Neural cell (in vitro differentiated cells): ENCODE measurements at regions not wholly inside any gene's neighbourhood (a gene's known extent, or its start where the extent isn't known, plus 50 kb on each side); places are given as distances from the start of the nearest gene placed in this dataset.

ENCODE experiments used
- H2AFZ ChIP-seq: fragments of 200-600, 300-800 bp; sonication (generic), shearing (Covaris generic); 2 replicates; pipeline ENCODE4 v1.6.0; 2014; ENCODE audit warnings: low read depth, mild to moderate bottlenecking, antibody characterized with exemption, low read length, moderate library complexity
- H3F3A ChIP-seq: fragments of 200-600 bp; shearing (Covaris generic); 2 replicates; pipeline ENCODE4 v1.6.1; 2016; ENCODE audit warnings: mild to moderate bottlenecking, moderate library complexity, mixed read lengths, antibody characterized with exemption, low read length; ENCODE audit not compliant: insufficient read depth, poor library complexity, severe bottlenecking
- H3K27ac ChIP-seq: fragments of 200-600, 300-800 bp; sonication (generic), shearing (Covaris generic); 2 replicates; pipeline ENCODE4 v1.5.1; 2014; ENCODE audit warnings: mild to moderate bottlenecking, low read length, moderate library complexity
- H3K27me3 ChIP-seq: fragments of 300-800, 200-600 bp; sonication (generic), shearing (Covaris generic); 2 replicates; pipeline ENCODE4 v1.6.0; 2014; ENCODE audit warnings: mild to moderate bottlenecking, low read depth, low read length, moderate library complexity; ENCODE audit not compliant: insufficient read depth
- H3K36me3 ChIP-seq: fragments of 300-800, 200-600 bp; sonication (generic), shearing (Covaris generic); 2 replicates; pipeline ENCODE4 v1.5.1; 2014; ENCODE audit warnings: mild to moderate bottlenecking, antibody characterized with exemption, low read length, moderate library complexity; ENCODE audit not compliant: insufficient read depth
- H3K4me2 ChIP-seq: fragments of 300-800, 200-600 bp; sonication (generic), shearing (Covaris generic); 2 replicates; pipeline ENCODE4 v1.6.0; 2014; ENCODE audit warnings: mild to moderate bottlenecking, low read length
- H3K4me3 ChIP-seq: fragments of 300-800, 200-600 bp; sonication (generic), shearing (Covaris generic); 2 replicates; pipeline ENCODE4 v1.5.1; 2014; ENCODE audit warnings: mild to moderate bottlenecking, low read length, moderate library complexity
- H3K79me2 ChIP-seq: fragments of 200-600 bp; shearing (Covaris generic); replicated peaks from 2 replicates; pipeline ENCODE4 v1.6.0; 2014; ENCODE audit warnings: mild to moderate bottlenecking, low read length, moderate library complexity; ENCODE audit not compliant: insufficient read depth
- H3K9ac ChIP-seq: fragments of 300-800, 200-600 bp; sonication (generic), shearing (Covaris generic); 2 replicates; pipeline ENCODE4 v1.6.1; 2016; ENCODE audit warnings: mild to moderate bottlenecking, low read length, mixed read lengths
- H3K9me2 ChIP-seq: fragments of 200-600 bp; shearing (Covaris generic); 2 replicates; pipeline ENCODE4 v1.6.1; 2016; ENCODE audit warnings: mild to moderate bottlenecking, low read length, mixed read lengths; ENCODE audit not compliant: insufficient read depth
- H3K9me3 ChIP-seq: fragments of 200-600, 300-800 bp; sonication (generic), shearing (Covaris generic); 2 replicates; pipeline ENCODE4 v1.6.1; 2016; ENCODE audit warnings: mild to moderate bottlenecking, mixed run types, low read length, moderate library complexity, mixed read lengths
- H4K20me1 ChIP-seq: fragments of 200-600 bp; shearing (Covaris generic); 2 replicates; pipeline ENCODE4 v1.6.1; 2016; ENCODE audit warnings: mild to moderate bottlenecking, mixed run types; ENCODE audit not compliant: insufficient read depth
- CTCF ChIP-seq: fragments of 450-650 bp; IDR thresholded peaks from 2 replicates; pipeline ENCODE4 v1.5.1; 2014; ENCODE audit warnings: antibody characterized with exemption, mild to moderate bottlenecking, moderate library complexity; ENCODE audit not compliant: poor library complexity, severe bottlenecking
- EP300 ChIP-seq: fragments of 450-650 bp; conservative IDR thresholded peaks from 2 replicates; pipeline ENCODE4 v1.6.1; 2014; ENCODE audit warnings: antibody characterized with exemption, mild to moderate bottlenecking, moderate library complexity; ENCODE audit not compliant: poor library complexity, severe bottlenecking
- EZH2 ChIP-seq: fragments of 200-600, 300-800 bp; shearing (Covaris generic), sonication (generic); IDR thresholded peaks from 2 replicates; pipeline ENCODE4 v1.6.1; 2014; ENCODE audit warnings: antibody characterized with exemption, low read length, borderline replicate concordance, mild to moderate bottlenecking; ENCODE audit not compliant: insufficient read depth, poor library complexity, severe bottlenecking
- MXI1 ChIP-seq: fragments of 450-650 bp; conservative IDR thresholded peaks from 2 replicates; pipeline ENCODE4 v1.6.1; 2014; ENCODE audit warnings: antibody characterized with exemption, mild to moderate bottlenecking; ENCODE audit not compliant: poor library complexity, severe bottlenecking
- POLR2AphosphoS5 ChIP-seq: IDR thresholded peaks from 2 replicates; pipeline ENCODE4 v1.6.1; 2012
- RAD21 ChIP-seq: fragments of 450-650 bp; conservative IDR thresholded peaks from 2 replicates; pipeline ENCODE4 v1.6.1; 2014; ENCODE audit warnings: antibody characterized with exemption, mild to moderate bottlenecking, moderate library complexity
- SMC3 ChIP-seq: fragments of 450-650 bp; conservative IDR thresholded peaks from 2 replicates; pipeline ENCODE4 v1.6.1; 2014; ENCODE audit warnings: antibody characterized with exemption, mild to moderate bottlenecking, moderate library complexity; ENCODE audit not compliant: poor library complexity
- TAF1 ChIP-seq: IDR thresholded peaks from 2 replicates; pipeline ENCODE4 v1.6.1; 2012; ENCODE audit warnings: low read depth
- TF ChIP-seq, protein P1 (sequence below): IDR thresholded peaks from 2 replicates; pipeline ENCODE4 v1.6.1; 2012; ENCODE audit warnings: borderline replicate concordance

DNA sequence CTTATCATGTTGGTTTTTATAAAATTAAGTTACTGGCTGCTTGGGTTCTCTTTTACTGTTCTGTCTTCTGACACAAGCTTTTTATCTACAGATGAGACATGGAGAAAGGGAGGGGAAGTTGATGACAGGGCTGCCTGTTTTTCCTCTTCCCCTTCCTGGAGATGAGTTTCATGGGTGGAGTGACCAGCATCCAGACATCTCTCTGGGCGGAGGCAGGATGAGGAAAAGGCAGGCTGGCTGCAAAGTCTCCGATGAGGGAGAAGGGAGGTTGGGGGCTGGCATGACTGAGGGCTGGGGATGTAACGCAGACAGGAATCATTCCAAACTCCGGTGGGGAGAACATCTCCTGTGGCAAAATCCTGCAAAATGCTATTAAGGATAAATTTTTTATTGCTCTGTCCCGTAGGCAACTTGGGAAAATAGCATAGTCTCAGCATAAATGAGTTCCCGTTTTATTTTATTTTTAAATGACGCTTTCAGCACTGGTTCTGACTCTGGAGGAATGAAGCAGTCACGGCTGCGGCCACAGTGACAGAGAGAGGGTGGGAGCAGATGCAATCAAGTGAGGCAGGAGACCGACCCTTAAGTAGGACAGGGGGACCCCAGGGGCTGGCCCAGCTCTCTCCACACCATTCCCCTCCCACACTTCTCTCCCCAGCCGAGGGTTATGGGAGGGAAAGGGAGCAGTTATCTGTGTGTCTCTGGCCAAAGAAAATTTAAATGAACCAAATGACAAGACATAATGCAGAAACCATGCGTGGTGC, 108.8 kb upstream of the PMEPA1 start:
- Histone ChIP-seq H3K9me3 (no peaks in the 10 kb centered on the region), H3K9ac (no peak overlapping the region), H3K27me3 (no peaks in the 10 kb centered on the region), H3K36me3 (no peaks in the 10 kb centered on the region), H3K4me3 (no peak overlapping the region), H3F3A (no peaks in the 10 kb centered on the region), H3K27ac (no peak overlapping the region), H3K9me2 (no peaks in the 10 kb centered on the region), H2AFZ (no peak overlapping the region), H3K4me2 (no peak overlapping the region), H4K20me1 (no peaks in the 10 kb centered on the region), H3K79me2 (no peaks in the 10 kb centered on the region)
- TF ChIP-seq CTCF (no peak), EZH2 (no peak), SMC3 (no peak), MXI1 (no peak), EP300 (no peak), RAD21 (no peak), TAF1 (no peak), POLR2AphosphoS5 (no peak)
- TF ChIP-seq, protein P1, sequence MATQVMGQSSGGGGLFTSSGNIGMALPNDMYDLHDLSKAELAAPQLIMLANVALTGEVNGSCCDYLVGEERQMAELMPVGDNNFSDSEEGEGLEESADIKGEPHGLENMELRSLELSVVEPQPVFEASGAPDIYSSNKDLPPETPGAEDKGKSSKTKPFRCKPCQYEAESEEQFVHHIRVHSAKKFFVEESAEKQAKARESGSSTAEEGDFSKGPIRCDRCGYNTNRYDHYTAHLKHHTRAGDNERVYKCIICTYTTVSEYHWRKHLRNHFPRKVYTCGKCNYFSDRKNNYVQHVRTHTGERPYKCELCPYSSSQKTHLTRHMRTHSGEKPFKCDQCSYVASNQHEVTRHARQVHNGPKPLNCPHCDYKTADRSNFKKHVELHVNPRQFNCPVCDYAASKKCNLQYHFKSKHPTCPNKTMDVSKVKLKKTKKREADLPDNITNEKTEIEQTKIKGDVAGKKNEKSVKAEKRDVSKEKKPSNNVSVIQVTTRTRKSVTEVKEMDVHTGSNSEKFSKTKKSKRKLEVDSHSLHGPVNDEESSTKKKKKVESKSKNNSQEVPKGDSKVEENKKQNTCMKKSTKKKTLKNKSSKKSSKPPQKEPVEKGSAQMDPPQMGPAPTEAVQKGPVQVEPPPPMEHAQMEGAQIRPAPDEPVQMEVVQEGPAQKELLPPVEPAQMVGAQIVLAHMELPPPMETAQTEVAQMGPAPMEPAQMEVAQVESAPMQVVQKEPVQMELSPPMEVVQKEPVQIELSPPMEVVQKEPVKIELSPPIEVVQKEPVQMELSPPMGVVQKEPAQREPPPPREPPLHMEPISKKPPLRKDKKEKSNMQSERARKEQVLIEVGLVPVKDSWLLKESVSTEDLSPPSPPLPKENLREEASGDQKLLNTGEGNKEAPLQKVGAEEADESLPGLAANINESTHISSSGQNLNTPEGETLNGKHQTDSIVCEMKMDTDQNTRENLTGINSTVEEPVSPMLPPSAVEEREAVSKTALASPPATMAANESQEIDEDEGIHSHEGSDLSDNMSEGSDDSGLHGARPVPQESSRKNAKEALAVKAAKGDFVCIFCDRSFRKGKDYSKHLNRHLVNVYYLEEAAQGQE: no peak

DNA sequence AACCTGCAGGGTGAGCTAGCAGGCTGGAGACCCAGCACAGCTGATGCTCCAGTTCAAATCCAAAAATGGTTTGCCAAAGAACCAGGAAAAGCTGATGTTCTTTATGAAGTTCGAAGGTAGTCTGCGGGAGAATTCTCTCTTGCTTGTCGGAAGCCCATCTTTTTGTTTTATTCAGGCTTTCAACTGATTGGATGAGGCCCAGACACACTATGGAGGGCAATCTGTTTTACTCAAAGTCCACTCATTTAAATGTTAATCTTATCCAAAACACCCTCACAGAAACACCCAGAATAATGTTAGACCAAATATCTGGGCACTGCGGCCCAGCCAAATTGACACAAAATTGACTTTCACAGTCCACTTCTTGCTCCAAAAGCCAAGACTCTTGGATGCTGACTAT, 105.6 kb upstream of the PMEPA1 start:
- Histone ChIP-seq H3K9me3 (no peaks in the 10 kb centered on the region), H3K4me3 (no peak overlapping the region), H2AFZ (no peak overlapping the region), H3K27me3 (no peaks in the 10 kb centered on the region), H3F3A (no peaks in the 10 kb centered on the region), H3K4me2 (no peak overlapping the region), H3K27ac (no peak overlapping the region), H3K36me3 (no peaks in the 10 kb centered on the region), H4K20me1 (no peaks in the 10 kb centered on the region), H3K9me2 (no peaks in the 10 kb centered on the region), H3K9ac (no peak overlapping the region), H3K79me2 (no peaks in the 10 kb centered on the region)
- TF ChIP-seq EZH2 (no peak), SMC3 (no peak), TAF1 (no peak), RAD21 (no peak), CTCF (no peak)
- TF ChIP-seq, protein P1: no peak
